ENCODE measurements at regions not wholly inside any gene's neighbourhood (a gene's known extent, or its start where the extent isn't known, plus 50 kb on each side); places are given as distances from the start of the nearest gene placed in this dataset.

- Histone ChIP-seq H2AK5ac (ENCODE audit: low read depth, low read length) (no peak overlapping the region), H2BK20ac (ENCODE audit: low read depth, low read length) (no peak overlapping the region), H3K79me1 (ENCODE audit: low read depth in 1 of 2, low read length in 2 of 2) (no peaks in the 10 kb centered on the region), H2AK9ac (replicated peaks; ENCODE audit: low read depth, low read length, poor library complexity) (no peak overlapping the region), H3K27ac (ENCODE audit: insufficient read depth, low read length) (no peak overlapping the region), H2BK15ac (ENCODE audit: low read depth, low read length) (no peak overlapping the region), H3K4me2 (ENCODE audit: low read depth, low read length) (no peak overlapping the region), H3K4ac (ENCODE audit: low read depth, low read length) (no peak overlapping the region), H4K20me1 (ENCODE audit: insufficient read depth, low read length) (no peaks in the 10 kb centered on the region), H3K9me3 (ENCODE audit: control insufficient read depth, insufficient read depth, low read length) (no peaks in the 10 kb centered on the region), H4K8ac (ENCODE audit: low read depth in 2 of 2, low read length in 2 of 2) (no peak overlapping the region), H2BK5ac (ENCODE audit: low read depth, low read length, poor library complexity, severe bottlenecking) (no peak overlapping the region), H2BK120ac (ENCODE audit: low read depth, low read length) (no peak overlapping the region), H3K23ac (ENCODE audit: low read depth, low read length) (no peak overlapping the region), H3K9ac (ENCODE audit: low read depth, low read length) (no peak overlapping the region), H4K91ac (ENCODE audit: insufficient read depth, low read depth, low read length) (no peak overlapping the region), H2AFZ (replicated peaks; ENCODE audit: low read length, poor library complexity) (no peak overlapping the region), H3K9me1 (ENCODE audit: insufficient read depth, low read length) (no peaks in the 10 kb centered on the region), H3K27me3 (ENCODE audit: control insufficient read depth, insufficient read depth, low read length) (no peaks in the 10 kb centered on the region), H4K5ac (ENCODE audit: low read depth, low read length) (no peak overlapping the region), H3K18ac (ENCODE audit: low read depth, low read length) (no peak overlapping the region), H3K14ac (replicated peaks; ENCODE audit: low read depth, low read length) (no peak overlapping the region), H3K36me3 (ENCODE audit: control insufficient read depth, insufficient read depth, low read length) (no peaks in the 10 kb centered on the region), H3K4me1 (ENCODE audit: control insufficient read depth, insufficient read depth, low read length) (no peaks in the 10 kb centered on the region), H3K4me3 (ENCODE audit: insufficient read depth, low read depth, low read length) (no peak overlapping the region), H3K56ac (ENCODE audit: extremely low read depth, insufficient read depth, low read length) (no peak overlapping the region)
- intact Hi-C loops (cut with micrococcal nuclease) = no loop called here
- DNase-seq (no peak), ATAC-seq (ENCODE audit: low read depth) (no peak)
- CTCF ChIA-PET = no interaction called here
- dilution Hi-C loops (cut with HindIII; ENCODE audit: low sequenced_read_pairs, unreplicated experiment) = no loop called here
- BruUV-seq (replicated peaks) = no TSS peak
- POLR2A ChIA-PET (ENCODE audit: unreplicated experiment) = no interaction called here
- no CpG with 5 or more reads among the region's 2 CpGs for WGBS, 2 experiments (ENCODE audit: extremely low coverage in 2 of 2, insufficient read length in 1 of 2)
- TF ChIP-seq MAZ (IDR thresholded peaks at IDR 0.05; ENCODE audit: borderline replicate concordance, low read depth, low read length) (no peak), MAFK (IDR thresholded peaks at IDR 0.05; ENCODE audit: low read depth, low read length) (no peak), USF2 (IDR thresholded peaks at IDR 0.05; ENCODE audit: low read depth, low read length) (no peak), POLR2A (IDR thresholded peaks at IDR 0.05; ENCODE audit: low read depth, low read length) (no peak), CTCF (conservative IDR thresholded peaks at IDR 0.05; ENCODE audit: low read depth, low read length) (no peak), ELK1 (IDR thresholded peaks at IDR 0.05; ENCODE audit: borderline replicate concordance, low read depth, low read length) (no peak), BHLHE40 (IDR thresholded peaks at IDR 0.05; ENCODE audit: low read depth, low read length) (no peak), NFE2L2 (IDR thresholded peaks at IDR 0.05; ENCODE audit: low read depth, low read length) (no peak), RAD21 (IDR thresholded peaks at IDR 0.05; ENCODE audit: low read length) (no peak), CHD1 (IDR thresholded peaks at IDR 0.05; ENCODE audit: low read depth, low read length) (no peak), CEBPB (IDR thresholded peaks at IDR 0.05; ENCODE audit: low read depth, low read length) (no peak), FOS (IDR thresholded peaks at IDR 0.05; ENCODE audit: low read depth, low read length) (no peak), RFX5 (IDR thresholded peaks at IDR 0.05; ENCODE audit: low read depth, low read length) (no peak), RCOR1 (IDR thresholded peaks at IDR 0.05; ENCODE audit: insufficient replicate concordance, low read length) (no peak), SMC3 (IDR thresholded peaks at IDR 0.05; ENCODE audit: low read depth, low read length) (no peak), MXI1 (IDR thresholded peaks at IDR 0.05; ENCODE audit: borderline replicate concordance, low read depth, low read length) (no peak)
- in situ Hi-C loops (cut with MboI; ENCODE audit: low sequenced_read_pairs) = no loop called here
Measured at GRCh38 chrX:111585337-111585736, 73.9 kb downstream of the SERTM2 start.

All from IMR-90 (cell line).